GM18909 (cell line): ENCODE measurements at regions not wholly inside any gene's neighbourhood (a gene's known extent, or its start where the extent isn't known, plus 50 kb on each side); places are given as distances from the start of the nearest gene placed in this dataset.
"Not testable (repeated sequence)": the region's sequence is repeated elsewhere in the genome, so short reads cannot be mapped to it uniquely, and the experiment has no call there.

Source experiments
- ATAC-seq: cut with Tn5 transposase; IDR thresholded peaks from one replicate; pipeline ENCODE4 v1.9.1; 2021; ENCODE audit warnings: mild to moderate bottlenecking; ENCODE audit not compliant: unreplicated experiment, poor library complexity

DNA sequence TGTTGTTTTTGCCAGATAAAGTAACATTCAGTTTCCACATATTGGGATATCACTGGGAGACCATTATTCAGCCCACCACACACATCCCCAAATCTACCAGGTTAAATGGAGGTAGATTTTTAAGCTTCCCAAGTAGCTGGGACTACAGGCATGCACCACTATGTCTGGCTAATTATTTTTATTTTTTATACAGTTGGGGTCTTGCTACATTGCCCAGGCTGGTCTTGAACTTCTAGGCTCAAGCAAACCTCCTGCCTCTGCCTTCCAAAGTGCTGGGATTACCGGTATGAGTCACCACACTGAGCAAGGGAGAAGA lies 96.6 kb upstream of the CHD2 start:
- no peak for ATAC-seq

DNA sequence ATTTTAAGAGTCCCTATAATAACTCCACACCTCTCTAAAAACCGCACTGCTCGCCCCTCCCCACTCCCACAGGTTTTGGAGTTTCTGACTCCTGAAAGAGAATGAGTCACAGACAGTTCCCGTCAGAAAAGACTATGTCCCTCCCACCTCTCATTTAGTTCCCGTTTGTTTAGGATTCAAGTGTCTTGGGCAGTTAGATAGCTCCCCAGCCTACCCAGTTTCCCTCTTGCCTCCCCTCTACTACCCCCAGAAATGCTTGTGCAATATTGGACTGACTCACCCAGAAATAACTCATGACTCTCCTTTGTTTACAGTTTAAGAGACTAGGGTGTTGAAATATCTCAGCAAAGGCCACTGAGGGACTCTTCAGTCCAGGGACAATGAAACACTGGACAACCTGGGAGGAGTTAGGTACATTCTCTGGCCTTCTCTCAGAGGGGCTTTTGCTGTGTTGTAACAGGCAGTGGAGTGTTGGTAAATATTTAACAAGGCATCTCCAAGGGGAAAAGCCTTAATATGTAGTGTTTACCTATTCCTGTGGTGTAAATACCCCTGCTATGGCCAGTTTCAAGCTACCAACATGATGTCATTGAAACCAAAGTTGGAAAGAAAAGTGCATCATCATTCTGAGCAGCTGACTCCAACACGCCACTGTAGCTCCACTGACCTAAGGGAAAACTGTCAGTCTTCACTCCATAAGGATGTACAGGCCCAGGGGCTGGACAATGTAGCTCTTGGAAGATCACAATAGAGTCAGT lies 96.1 kb upstream of the CHD2 start:
- ATAC-seq = peak; percentile 42

DNA sequence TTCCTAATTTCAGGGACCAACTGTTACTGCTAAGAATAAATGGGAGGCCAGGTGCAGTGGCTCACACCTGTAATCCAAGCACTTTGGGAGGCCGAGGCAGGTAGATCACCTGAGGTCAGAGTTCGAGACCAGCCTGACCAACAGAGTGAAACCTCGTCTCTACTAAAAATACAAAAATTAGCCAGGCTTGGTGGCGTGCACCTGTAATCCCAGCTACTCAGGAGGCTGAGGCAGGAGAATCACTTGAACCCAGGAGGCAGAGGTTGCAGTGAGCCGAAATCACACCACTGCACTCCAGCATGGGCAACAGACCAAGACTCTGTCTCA lies 95.6 kb upstream of the CHD2 start:
- not testable (repeated sequence) for ATAC-seq

DNA sequence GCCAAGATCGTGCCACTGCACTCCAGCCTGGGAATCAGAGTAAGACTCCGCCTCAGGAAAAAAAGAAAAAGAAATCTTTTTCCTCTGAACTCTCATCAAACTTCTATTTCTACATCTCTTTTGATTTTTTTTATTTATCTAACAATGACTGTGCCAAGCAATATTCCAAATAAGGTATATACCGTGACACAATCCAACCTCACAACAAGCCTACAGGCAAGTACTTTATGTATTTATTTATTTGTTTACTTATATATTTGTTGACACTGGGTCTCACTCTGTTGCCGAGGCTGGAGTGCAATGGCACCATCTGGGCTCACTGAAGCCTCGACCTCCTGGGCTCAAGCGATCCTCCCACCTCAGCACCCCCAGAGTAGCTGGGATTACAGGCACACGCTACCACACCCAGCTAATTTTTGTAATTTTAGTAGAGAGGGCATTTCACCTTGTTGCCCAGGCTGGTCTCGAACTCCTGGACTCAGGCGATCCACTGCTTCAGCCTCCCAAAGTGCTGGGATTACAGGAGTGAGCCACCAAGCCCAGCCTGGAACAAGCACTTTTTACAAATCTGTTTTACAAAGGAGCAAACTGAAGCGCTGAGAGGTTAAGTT lies 94.9 kb upstream of the CHD2 start:
- no peak for ATAC-seq

DNA sequence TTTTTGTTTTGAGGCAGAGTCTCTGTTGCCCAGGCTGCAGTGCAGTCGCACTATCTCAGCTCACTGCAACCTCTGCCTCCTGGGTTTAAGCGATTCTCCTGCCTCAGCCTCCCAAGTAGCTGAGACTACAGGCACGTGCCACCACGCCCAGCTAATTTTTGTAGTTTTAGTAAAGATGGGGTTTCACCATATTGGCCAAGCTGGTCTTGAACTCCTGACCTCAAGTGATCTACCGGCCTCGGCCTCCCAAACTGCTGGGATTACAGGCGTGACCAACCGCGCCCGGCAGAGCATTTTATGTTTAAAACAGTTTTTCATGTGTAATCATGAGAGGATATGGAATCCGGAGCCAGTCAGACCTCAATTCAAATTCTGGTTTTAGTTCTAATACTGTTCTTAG lies 94.0 kb upstream of the CHD2 start:
- ATAC-seq = not testable (repeated sequence)

DNA sequence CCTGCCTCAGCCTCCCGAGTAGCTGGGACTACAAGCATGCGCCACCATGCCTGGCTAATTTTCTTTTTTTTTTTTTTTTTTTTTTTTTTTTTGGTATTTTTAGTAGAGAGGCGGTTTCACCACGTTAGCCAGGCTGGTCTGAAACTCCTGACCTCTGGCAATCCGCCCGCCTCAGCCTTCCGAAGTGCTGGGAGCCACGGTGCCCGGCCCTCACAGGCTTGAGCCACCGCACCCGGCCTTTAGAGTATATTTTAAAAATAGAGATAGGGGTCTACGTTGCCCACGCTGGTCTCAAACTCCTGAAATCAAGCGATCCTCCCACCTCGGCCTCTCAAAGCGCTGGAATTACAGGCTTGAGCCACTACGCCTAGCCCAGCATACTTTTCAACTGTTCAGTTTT lies 93.4 kb upstream of the CHD2 start:
- no peak for ATAC-seq

DNA sequence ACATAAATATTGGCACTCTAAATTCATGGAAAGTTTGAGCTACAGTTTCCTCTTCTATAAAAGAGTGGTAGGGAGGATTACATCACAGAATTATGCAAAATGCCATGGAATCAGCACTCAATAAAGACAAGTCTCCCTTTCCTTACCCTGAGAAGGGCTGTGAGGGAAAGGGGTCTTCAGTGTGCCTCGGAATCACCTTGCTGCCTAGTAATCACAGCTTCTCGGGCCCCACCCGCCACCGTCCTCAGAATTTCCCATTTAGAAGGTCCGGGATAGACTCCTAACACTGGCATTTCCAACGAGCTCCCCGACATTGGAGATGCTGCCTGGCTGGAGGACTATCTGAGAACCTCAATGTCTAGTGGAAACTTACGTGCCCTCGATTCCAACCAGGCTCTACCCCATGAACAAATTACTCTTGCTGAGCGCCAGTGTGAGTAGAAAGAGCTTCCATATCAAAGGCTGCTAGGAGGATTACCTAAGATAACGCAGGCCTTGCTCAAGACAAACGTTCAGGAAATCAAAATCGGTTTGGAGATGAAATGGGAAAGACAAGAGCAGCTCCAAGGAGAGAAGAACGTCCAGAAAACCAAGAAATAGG lies 92.1 kb upstream of the CHD2 start:
- ATAC-seq = no peak

DNA sequence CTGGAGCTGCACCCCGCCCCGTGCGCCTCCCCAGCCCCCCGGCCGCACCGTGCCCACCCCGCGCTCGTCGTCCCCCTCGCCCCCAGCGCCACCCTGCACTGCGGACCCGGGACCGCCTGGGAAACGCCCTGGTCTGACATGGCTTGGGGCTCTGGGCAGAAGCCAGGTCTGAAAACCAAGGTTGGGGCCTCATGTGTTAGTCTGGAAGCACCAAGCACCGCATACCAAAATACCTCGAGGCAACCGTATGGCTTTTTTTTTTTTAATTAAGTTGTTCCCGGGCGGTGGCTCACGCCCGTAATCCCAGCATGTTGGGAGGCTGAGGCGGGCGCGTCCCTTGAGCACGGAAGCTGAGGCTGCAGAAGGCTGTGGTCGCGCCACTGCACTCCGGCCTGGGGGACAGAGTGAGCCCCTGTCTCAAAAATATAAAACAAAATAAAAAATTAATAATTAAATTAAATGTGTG lies 91.5 kb upstream of the CHD2 start:
- peak; percentile 8 for ATAC-seq

DNA sequence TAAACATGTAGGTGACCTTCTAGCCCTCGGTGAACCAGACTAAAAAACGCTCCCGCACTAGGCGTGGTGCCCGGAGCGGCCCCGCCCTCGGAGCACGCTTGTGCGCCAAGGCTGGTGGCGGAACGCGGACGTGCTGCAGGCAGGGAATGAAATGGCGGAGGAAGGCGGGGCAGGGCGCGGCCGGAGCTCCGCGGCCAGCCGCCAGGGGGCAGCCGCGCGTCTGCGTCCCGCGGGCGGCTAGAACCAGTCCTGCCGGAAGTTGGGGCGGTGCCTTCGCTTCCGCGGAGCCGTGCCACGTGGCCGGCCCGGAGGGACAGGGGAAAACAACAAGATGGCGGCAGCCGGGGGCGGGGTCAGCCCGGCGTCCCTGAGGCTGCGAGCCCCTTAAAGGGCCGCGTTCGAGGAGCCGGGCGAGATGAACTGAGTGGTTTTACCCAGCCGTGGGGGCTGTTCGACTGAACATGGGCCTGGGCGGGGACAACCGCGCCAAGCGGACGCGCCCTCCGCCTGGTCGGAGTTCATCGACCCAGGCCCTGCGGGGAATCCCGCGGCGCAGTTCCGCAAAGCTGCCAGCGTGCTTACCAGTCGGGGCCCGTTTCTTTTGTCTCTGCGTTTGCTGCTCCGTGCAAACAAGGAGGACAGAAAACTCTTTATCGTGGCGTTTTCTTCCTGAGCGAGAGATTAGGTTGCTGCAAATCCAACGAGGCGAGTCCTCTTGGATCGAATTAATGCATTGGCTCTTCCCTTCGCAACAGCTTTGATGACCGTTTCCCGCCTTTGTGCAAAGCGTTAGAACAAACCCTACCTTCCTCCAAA lies 90.9 kb upstream of the CHD2 start:
- peak; percentile 83 for ATAC-seq

DNA sequence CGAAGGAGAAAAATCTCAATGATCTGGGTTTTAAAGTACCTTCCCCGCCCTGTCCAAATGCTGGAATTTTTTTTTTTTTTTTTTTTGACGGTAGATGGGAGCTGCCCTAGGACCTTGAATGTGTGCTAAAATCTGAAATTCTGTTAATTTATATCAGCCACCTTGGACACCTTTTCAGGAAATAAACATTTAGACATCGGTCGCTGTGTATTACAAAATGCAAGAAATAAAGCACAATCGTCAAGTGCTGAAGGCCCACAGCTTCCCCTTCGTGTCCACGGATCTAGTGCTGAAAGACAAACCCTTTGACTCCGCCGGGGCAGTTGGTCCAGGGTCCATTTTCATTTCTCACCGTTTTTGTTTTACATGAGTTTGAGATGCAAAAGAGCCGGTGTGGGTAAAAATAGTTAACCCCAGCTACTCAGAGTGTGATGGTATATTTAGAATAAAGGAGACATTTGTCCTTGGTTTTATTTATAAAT lies 90.2 kb upstream of the CHD2 start:
- no peak for ATAC-seq

DNA sequence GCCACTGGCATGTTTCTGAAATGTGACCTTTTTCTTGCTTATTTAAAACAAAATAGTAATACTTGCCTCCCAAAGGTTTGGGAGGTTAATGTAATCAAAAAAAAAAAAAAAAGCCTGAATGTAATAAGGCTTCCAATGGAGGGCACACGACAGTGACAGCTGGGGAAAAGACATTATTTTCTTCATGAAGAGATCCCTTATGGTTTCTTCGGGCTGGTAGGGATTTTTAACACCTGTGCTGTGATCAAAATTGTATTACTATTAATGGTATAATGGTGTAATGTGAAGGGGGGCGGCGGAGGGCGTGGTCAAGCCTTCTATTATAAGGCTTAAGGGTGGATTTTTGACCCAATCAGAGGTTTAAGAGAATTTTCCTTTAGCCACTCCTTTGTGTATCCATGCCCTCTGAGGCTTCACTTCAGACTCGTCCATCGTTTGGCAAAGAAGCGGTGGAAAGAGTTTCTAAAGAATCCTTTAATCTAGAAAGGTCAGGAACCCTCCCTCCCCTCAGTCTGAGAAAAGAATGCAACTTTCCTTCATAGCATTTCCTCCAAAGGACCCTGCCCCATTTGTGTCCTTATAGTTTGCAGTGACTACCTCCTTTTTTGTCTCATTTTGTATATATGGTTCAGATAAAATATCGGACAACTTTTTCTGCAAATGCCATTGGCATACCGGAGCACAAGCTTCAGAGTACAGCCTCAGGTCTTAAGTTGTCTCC lies 89.5 kb upstream of the CHD2 start:
- ATAC-seq = peak; percentile 13

DNA sequence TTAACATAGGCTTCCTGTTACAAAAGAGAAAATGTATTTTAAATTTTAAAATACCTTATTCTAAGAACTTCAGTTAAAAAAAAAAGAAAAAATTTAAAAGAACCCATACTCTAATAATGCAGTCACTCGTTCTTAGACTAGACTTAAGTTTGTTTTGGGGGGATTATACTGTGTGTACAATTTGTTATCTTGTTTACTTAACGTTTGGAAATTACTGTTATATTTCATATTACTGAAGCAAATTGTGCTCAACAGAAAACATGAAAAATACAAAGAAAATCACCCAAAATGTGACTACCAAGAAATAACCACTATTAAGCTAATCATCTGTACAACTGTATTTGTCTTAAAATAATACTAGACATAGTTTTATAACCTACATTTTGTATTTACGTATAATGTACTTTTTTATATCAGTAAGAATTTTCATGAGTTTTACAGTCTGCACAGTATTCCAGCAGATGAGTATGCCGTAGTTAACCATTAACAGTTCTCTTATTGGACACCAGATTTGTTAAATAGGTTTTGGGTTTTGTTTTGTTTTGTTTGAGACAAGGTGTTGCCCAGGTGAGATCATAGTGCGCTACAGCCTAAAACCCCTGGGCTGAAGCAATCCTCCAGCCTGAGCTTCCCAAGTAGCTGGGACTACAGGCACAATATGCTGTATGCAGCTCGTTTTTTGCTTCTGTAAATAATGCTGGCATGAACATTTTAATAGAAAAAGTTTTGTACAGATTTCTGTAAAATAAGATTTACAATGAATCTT lies 88.8 kb upstream of the CHD2 start:
- no peak for ATAC-seq

DNA sequence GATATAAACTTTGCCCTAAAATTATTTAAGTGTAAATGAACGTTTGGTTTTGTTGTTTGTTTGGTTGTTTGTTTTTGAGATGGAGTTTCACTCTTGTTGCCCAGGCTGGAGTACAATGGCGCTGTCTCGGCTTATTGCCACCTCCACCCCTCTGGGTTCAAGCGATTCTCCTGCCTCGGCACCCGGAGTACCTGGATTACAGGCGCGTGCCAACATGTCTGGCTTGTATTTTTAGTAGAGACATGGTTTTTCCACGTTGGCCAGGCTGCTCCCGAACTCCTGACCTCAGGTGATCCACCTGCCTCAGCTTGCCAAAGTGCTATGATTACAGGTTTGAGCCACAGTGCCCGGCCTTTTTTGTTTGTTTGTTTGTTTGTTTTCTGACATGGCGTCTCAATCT lies 87.9 kb upstream of the CHD2 start:
- no peak for ATAC-seq

DNA sequence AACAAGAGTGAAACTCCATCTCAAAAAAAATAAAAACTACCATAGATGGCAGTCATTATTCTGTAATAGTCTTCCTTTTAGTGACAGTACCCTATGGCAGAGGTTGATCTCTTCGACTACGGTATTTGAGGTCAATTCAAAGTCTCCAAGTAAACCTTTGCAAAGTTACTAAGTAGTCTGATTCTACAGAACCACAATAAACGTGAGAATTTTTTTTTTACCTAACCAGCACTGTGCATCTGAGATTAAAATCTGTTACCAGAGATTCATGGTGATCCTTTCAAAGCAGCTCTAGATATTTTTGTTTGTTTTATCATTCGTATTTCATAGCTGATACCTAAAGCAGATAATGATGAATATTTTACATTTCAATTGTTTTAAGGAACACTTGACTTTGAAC lies 86.6 kb upstream of the CHD2 start:
- no peak for ATAC-seq

DNA sequence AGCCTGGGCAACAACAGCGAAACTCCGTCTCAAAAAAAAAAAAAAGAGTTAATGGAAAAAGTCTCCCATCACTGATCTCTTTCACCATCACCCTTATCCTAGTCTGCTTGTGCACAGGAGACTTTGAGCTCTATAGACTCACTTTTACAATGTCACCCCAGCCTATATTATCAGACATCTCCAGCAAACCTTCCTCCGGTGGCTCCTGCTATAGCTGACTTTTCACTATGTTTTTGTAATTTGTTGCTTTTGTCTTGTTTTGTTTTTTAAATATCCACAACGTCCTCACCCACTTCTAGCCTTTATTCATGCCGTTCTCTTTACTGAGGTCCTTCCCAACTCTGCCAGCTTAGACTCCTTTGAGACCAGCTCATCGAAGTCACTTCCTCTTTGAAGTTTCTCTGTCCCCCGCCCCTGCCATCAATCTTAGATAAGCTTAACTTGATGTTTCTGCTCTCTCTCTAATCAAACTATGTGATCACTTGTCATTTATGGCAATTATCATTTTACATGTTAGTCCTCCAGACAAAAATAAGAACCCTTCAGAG lies 82.7 kb upstream of the CHD2 start:
- ATAC-seq = no peak

DNA sequence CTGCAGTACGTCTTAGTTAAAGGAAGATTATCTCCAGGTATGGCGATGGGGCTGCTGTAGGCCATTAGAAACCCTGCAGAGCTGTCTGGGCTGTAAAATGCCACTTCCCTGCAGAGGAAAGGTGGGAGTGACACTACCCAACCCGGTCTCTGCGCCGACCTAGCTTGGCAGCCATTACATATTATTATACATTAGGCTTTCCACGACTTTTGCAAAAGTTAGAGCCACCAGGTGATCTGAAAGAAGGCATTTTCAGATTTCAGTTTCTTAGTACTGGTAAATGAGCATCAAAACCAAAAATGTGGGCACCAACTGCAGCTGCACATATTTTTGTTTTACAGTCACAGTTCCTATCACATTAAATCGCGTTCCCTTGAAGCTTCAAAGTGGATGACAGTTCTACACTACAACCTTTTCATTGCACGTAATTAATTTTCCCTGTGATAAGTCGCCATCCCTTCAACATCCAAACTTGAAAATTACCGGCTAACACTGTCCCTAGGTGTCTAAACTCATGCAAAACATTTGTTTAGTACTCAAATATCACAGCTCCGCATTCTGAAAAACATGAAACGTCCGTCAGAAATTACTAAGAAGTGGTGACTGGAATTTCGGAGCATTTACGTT lies 81.4 kb upstream of the CHD2 start:
- no peak for ATAC-seq

DNA sequence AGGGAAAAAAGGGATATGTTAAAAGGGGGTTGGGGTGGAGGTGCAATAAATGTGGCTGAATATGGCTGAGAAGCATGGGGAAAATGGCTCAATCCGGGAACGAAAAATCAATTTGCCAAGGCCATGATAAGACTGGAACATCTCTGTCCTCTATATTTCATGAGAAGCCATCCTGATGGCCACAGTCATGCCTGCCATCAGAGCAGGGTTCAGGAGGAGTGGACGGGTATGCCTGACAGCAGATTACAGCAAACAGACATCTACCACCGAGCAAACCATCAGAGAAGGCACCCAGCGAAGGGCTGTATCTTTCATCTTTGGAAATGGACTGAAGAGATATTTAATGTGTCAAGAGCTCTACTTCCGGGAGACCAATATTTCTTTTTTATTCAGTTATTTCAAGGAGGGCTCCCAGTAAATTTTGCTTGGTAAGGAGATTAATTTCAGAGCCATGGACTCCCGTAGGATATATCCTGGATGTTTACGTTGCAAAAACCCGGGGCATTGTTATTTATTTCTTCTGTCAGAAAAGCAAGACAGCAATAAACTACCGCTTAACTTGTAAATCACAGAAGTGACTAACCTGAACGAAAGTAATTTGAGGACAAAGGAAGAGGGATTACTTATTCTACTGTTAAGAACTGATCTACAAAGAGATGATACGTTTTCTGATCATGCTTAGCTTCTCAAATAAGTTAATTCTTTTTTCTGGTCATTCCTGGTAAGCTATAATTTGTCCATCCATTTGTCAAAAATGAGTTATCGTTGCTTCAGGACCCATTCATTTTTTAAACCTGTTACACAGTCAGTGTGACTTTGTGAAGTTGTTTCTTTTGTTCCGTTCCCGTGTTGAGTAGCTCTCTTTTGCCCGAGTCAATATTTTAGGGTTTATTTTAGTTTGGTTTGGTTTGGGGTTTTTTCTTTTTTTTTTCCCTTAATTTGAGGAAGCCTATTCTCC lies 80.6 kb upstream of the CHD2 start:
- no peak for ATAC-seq
